Caco-2 (cell line): ENCODE measurements at regions not wholly inside any gene's neighbourhood (a gene's known extent, or its start where the extent isn't known, plus 50 kb on each side); places are given as distances from the start of the nearest gene placed in this dataset.
A peak's percentile ranks its signal among the peaks of the same experiment; 100 is the strongest.

Experiments
- BruUV-seq: library from RNA; stranded (reverse); fragments of 400-500 nt; replicated peaks from 2 replicates; lab custom pipeline; 2021; lab: Mats Ljungman, UMichigan
- CTCF ChIA-PET: fragments of 300-600 bp; sonication (Branson Sonifier 250); formaldehyde crosslinking; loops from one replicate; lab custom pipeline; 2022; ENCODE audit warnings: antibody characterized with exemption; lab: Charles Lee
- POLR2A ChIA-PET: fragments of 300-600 bp; sonication (Branson Sonifier 250); formaldehyde crosslinking; loops from one replicate; lab custom pipeline; 2022; ENCODE audit warnings: antibody characterized with exemption; lab: Charles Lee
- DNase-seq, 2 experiments: peaks; one replicate each; pipeline versions ENCODE4 v3.0.0 to v3.0.0-alpha.2; 2020 to 2022
- H3K27me3 ChIP-seq: replicated peaks from 2 replicates; pipeline ENCODE4 v1.6.0; 2011; ENCODE audit warnings: low read length; ENCODE audit not compliant: control insufficient read depth, insufficient read depth
- H3K36me3 ChIP-seq: 2 replicates; pipeline ENCODE4 v1.5.1; 2011; ENCODE audit warnings: low read length; ENCODE audit not compliant: control insufficient read depth, insufficient read depth
- H3K4me1 ChIP-seq: fragments of 250-450 bp; sonication (Bioruptor Pico); 2 replicates; pipeline ENCODE4 v1.5.1; 2020; ENCODE audit warnings: mild to moderate bottlenecking
- H3K4me3 ChIP-seq: 2 replicates; pipeline ENCODE4 v1.5.1; 2011; ENCODE audit warnings: low read depth, mild to moderate bottlenecking, control low read depth, low read length
- H3K9me3 ChIP-seq: fragments of 250-450 bp; sonication (Bioruptor Pico); 2 replicates; pipeline ENCODE4 v1.5.1; 2020; ENCODE audit warnings: mild to moderate bottlenecking, moderate library complexity
- H3K27ac Mint-ChIP-seq: one replicate; pipeline ENCODE4 v1.8.0; 2022; ENCODE audit warnings: mixed read lengths; ENCODE audit not compliant: unreplicated experiment
- H3K27me3 Mint-ChIP-seq: one replicate; pipeline ENCODE4 v1.8.0; 2022; ENCODE audit warnings: mixed read lengths; ENCODE audit not compliant: insufficient read depth, unreplicated experiment
- H3K36me3 Mint-ChIP-seq: one replicate; pipeline ENCODE4 v1.8.0; 2022; ENCODE audit warnings: mild to moderate bottlenecking, mixed read lengths; ENCODE audit not compliant: insufficient read depth, unreplicated experiment
- H3K4me1 Mint-ChIP-seq: one replicate; pipeline ENCODE4 v1.8.0; 2022; ENCODE audit warnings: low read depth, mixed read lengths; ENCODE audit not compliant: unreplicated experiment
- H3K4me3 Mint-ChIP-seq: one replicate; pipeline ENCODE4 v1.8.0; 2022; ENCODE audit warnings: mild to moderate bottlenecking, moderate library complexity, mixed read lengths; ENCODE audit not compliant: unreplicated experiment
- H3K9me3 Mint-ChIP-seq: one replicate; pipeline ENCODE4 v1.8.0; 2022; ENCODE audit warnings: mixed read lengths; ENCODE audit not compliant: unreplicated experiment
- intact Hi-C: fragments of 100-400 bp; cut with micrococcal nuclease; formaldehyde crosslinking; loops from one replicate; pipeline ENCODE4 v1.10.0; 2022; ENCODE audit not compliant: unreplicated experiment
- TF ChIP-seq, protein P1 (sequence below), 2 experiments: fragments of 200-600 bp in 1 of 2; IDR thresholded peaks; 1 replicate in 1 of 2; 2 replicates in 1 of 2; pipeline versions ENCODE4 v1.5.1 to v1.8.0; 2011 to 2022; ENCODE audit warnings: antibody characterized with exemption in 1 of 2, control low read depth in 1 of 2, inconsistent platforms in 1 of 2, low read depth in 1 of 2, low read length in 1 of 2, mild to moderate bottlenecking in 1 of 2, moderate library complexity in 1 of 2; ENCODE audit not compliant: insufficient read depth in 1 of 2, severe bottlenecking in 1 of 2, unreplicated experiment in 1 of 2

DNA sequence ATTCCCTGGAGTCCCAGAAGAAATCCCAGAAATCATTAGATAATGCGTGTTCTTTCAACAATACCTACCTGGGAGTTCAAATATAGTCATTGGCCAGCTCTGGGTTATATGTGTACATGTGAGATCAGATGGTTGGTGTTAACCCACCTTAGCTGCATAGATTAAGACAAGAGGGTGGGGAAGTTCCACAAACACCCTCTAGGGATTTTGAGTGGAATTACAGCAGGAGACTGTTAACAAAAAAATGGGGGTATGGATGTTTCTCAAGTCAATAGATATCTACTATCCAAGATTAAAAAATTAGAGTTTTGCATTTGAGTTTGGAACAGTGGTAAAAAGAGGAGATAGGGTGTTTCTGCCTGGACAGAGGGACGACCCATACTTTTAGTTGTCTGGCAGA is 282.5 kb upstream of the CNTN3 start:
- Histone ChIP-seq H3K36me3 (no peaks in the 10 kb centered on the region), H3K4me1 (no peaks in the 10 kb centered on the region), H3K4me3 (no peak overlapping the region), H3K9me3 (no peaks in the 10 kb centered on the region), H3K27me3 (no peaks in the 10 kb centered on the region)
- POLR2A ChIA-PET = no interaction called here
- no TSS peak for BruUV-seq
- Mint-ChIP-seq H3K4me3 (no peak overlapping the region), H3K27ac (no peak overlapping the region), H3K36me3 (no peaks in the 10 kb centered on the region), H3K27me3 (no peaks in the 10 kb centered on the region), H3K4me1 (no peaks in the 10 kb centered on the region), H3K9me3 (no peaks in the 10 kb centered on the region)
- DNase-seq = peak in 1 of 2 experiments; percentile 3
- CTCF ChIA-PET = no interaction called here
- TF ChIP-seq, protein P1, sequence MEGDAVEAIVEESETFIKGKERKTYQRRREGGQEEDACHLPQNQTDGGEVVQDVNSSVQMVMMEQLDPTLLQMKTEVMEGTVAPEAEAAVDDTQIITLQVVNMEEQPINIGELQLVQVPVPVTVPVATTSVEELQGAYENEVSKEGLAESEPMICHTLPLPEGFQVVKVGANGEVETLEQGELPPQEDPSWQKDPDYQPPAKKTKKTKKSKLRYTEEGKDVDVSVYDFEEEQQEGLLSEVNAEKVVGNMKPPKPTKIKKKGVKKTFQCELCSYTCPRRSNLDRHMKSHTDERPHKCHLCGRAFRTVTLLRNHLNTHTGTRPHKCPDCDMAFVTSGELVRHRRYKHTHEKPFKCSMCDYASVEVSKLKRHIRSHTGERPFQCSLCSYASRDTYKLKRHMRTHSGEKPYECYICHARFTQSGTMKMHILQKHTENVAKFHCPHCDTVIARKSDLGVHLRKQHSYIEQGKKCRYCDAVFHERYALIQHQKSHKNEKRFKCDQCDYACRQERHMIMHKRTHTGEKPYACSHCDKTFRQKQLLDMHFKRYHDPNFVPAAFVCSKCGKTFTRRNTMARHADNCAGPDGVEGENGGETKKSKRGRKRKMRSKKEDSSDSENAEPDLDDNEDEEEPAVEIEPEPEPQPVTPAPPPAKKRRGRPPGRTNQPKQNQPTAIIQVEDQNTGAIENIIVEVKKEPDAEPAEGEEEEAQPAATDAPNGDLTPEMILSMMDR (IDR thresholded peaks at IDR 0.05; ENCODE audit: insufficient read depth in 1 of 2, low read depth in 1 of 2, low read length in 1 of 2, severe bottlenecking in 1 of 2, unreplicated experiment in 1 of 2) = peak in 1 of 2 experiments; percentile 35
- intact Hi-C loops = no loop called here

DNA sequence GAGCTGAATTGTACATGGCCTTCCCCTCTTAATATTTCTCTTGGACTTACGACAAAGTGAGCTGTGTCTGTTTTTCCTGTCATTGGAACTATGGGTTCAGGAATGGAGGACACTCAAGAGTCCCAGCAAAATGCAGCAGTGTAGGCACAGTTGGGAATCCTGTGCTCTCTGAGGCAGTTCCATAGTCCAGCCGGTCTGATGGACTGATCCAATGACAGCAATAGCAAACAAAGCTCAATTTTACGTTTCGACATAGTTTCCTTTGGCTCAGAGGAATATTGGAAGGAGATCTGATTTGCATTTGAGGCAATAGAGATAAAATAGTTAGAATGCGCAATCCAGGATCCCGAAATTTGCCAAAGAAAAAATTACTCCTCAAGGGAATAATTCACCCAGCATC is 276.9 kb upstream of the CNTN3 start:
- Mint-ChIP-seq H3K36me3 (no peaks in the 10 kb centered on the region), H3K9me3 (peaks cover 9% of the 10 kb centered on the region), H3K27me3 (no peaks in the 10 kb centered on the region), H3K4me1 (no peaks in the 10 kb centered on the region), H3K27ac (no peak overlapping the region), H3K4me3 (no peak overlapping the region)
- BruUV-seq = no TSS peak
- Histone ChIP-seq H3K4me3 (no peak overlapping the region), H3K27me3 (no peaks in the 10 kb centered on the region; the same call in 1 of the 2 replicates), H3K36me3 (no peaks in the 10 kb centered on the region), H3K9me3 (no peaks in the 10 kb centered on the region), H3K4me1 (no peaks in the 10 kb centered on the region)
- intact Hi-C loops = no loop called here
- TF ChIP-seq, protein P1 (IDR thresholded peaks at IDR 0.05; ENCODE audit: insufficient read depth in 1 of 2, low read depth in 1 of 2, low read length in 1 of 2, severe bottlenecking in 1 of 2, unreplicated experiment in 1 of 2) = no peak
- ChIA-PET CTCF (no interaction called here), POLR2A (no interaction called here)
- no peak for DNase-seq

DNA sequence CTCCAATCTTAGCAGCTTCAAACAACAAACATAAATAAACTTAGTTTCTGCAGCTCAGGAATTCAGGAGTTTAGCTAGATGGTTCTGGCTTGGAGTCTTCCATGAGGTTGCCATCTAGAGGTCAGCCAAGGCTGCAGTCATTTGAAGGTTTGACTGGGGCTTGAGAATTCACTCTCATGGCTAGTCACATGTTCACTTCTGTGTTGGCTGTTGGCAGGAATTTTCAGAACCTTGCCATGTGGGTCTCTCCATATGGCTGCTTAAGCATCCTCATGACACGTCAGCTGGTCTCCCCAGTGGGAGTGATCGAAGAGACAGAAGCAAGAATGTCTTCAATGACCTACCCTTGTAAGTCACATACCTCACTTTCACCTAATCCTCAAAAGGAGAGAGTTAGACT is 269.2 kb upstream of the CNTN3 start:
- DNase-seq = peak in 1 of 2 experiments; percentile 19
- H3K27me3 Mint-ChIP-seq = no peaks in the 10 kb centered on the region
- peaks cover 7% of the 10 kb centered on the region for H3K9me3 Mint-ChIP-seq
- CTCF ChIA-PET = interaction anchor here (0.8 kb wide), 1 partner anchor 11 kb away, joined by 4 read pairs; no protein-coding TSS in a partner anchor
- H3K36me3 Mint-ChIP-seq = no peaks in the 10 kb centered on the region
- Histone ChIP-seq H3K4me1 (no peaks in the 10 kb centered on the region), H3K4me3 (no peak overlapping the region), H3K36me3 (no peaks in the 10 kb centered on the region), H3K9me3 (no peaks in the 10 kb centered on the region), H3K27me3 (no peaks in the 10 kb centered on the region)
- POLR2A ChIA-PET = no interaction called here
- BruUV-seq = no TSS peak
- no peak overlapping the region for H3K4me3 Mint-ChIP-seq
- no peak overlapping the region for H3K27ac Mint-ChIP-seq
- no peaks in the 10 kb centered on the region for H3K4me1 Mint-ChIP-seq
- TF ChIP-seq, protein P1 (IDR thresholded peaks at IDR 0.05; ENCODE audit: insufficient read depth in 1 of 2, low read depth in 1 of 2, low read length in 1 of 2, severe bottlenecking in 1 of 2, unreplicated experiment in 1 of 2) = peak; percentile 22 to 47
- intact Hi-C loops = no loop called here
